Ramos (cell line): ENCODE measurements at regions not wholly inside any gene's neighbourhood (a gene's known extent, or its start where the extent isn't known, plus 50 kb on each side); places are given as distances from the start of the nearest gene placed in this dataset.

Source experiments
- in situ Hi-C: fragments of 300-500 bp; cut with MboI; formaldehyde crosslinking; loops from one replicate; pipeline ENCODE4 v1.14.3; 2022; ENCODE audit warnings: low sequenced_read_pairs; ENCODE audit not compliant: unreplicated experiment

- in situ Hi-C loops: no loop called here
These were observed 428.7 kb upstream of the TRIB2 start for GRCh38 chr2:12288048-12288447.

GRCh38 chr2:12289120-12289802 is 427.5 kb upstream of the TRIB2 start:
- in situ Hi-C loops: no loop called here

GRCh38 chr2:12291303-12291702 is 425.4 kb upstream of the TRIB2 start:
- in situ Hi-C loops: no loop called here

- in situ Hi-C loops: no loop called here
These were observed 422.9 kb upstream of the TRIB2 start for GRCh38 chr2:12293874-12294273.

GRCh38 chr2:12295856-12296519 is 420.7 kb upstream of the TRIB2 start:
- in situ Hi-C loops: no loop called here

GRCh38 chr2:12296915-12297314 is 419.8 kb upstream of the TRIB2 start:
- in situ Hi-C loops: no loop called here

- in situ Hi-C loops: no loop called here
These were observed 418.4 kb upstream of the TRIB2 start for GRCh38 chr2:12298352-12298751.

GRCh38 chr2:12299431-12299830 is 417.3 kb upstream of the TRIB2 start:
- in situ Hi-C loops: no loop called here

GRCh38 chr2:12300019-12300602 is 416.6 kb upstream of the TRIB2 start:
- in situ Hi-C loops: no loop called here

- in situ Hi-C loops: no loop called here
These were observed 415.8 kb upstream of the TRIB2 start for GRCh38 chr2:12300927-12301326.

- in situ Hi-C loops: no loop called here
These were observed 414.6 kb upstream of the TRIB2 start for GRCh38 chr2:12302140-12302539.

GRCh38 chr2:12302691-12303090 is 414.0 kb upstream of the TRIB2 start:
- in situ Hi-C loops: no loop called here

GRCh38 chr2:12303181-12304030 is 413.3 kb upstream of the TRIB2 start:
- in situ Hi-C loops: no loop called here

- in situ Hi-C loops: no loop called here
These were observed 412.1 kb upstream of the TRIB2 start for GRCh38 chr2:12304564-12305171.

- in situ Hi-C loops: no loop called here
These were observed 410.8 kb upstream of the TRIB2 start for GRCh38 chr2:12305931-12306330.

- in situ Hi-C loops: no loop called here
These were observed 406.3 kb upstream of the TRIB2 start for GRCh38 chr2:12310399-12310798.

- in situ Hi-C loops: no loop called here
These were observed 403.1 kb upstream of the TRIB2 start for GRCh38 chr2:12313445-12314126.

GRCh38 chr2:12314127-12314760 is 402.5 kb upstream of the TRIB2 start:
- in situ Hi-C loops: no loop called here

- in situ Hi-C loops: no loop called here
These were observed 401.5 kb upstream of the TRIB2 start for GRCh38 chr2:12315224-12315623.
